Right lobe of liver (tissue), 4 donors: ENCODE measurements at regions not wholly inside any gene's neighbourhood (a gene's known extent, or its start where the extent isn't known, plus 50 kb on each side); places are given as distances from the start of the nearest gene placed in this dataset.

Experiments
- CTCF ChIP-seq, 4 donors: fragments of 200-600 bp in 3 of 4; fragments of 450-650 bp in 1 of 4; IDR thresholded peaks; one replicate each; pipeline versions ENCODE4 v1.5.1 to v1.8.0; 2016 to 2022; ENCODE audit warnings: antibody characterized with exemption in 4 of 4, mild to moderate bottlenecking in 2 of 4
- POLR2A ChIP-seq: fragments of 450-650 bp; IDR thresholded peaks from one replicate; pipeline ENCODE4 v1.6.1; 2017; ENCODE audit warnings: antibody characterized with exemption, mild to moderate bottlenecking
- donor health status: DM: no; HTN: no; CAD: no.
- donor health status: DM: no; HTN: no; CAD: no.
- donor health status: DM: no; HTN: yes; CAD: no.

GRCh38 chr17:13099926-13100325 lies 82.1 kb upstream of the ELAC2 start:
- TF ChIP-seq POLR2A (no peak), CTCF (IDR thresholded peaks at IDR 0.05) (no peak)
